Upper lobe of right lung (tissue), 1 donor: ENCODE measurements at regions not wholly inside any gene's neighbourhood (a gene's known extent, or its start where the extent isn't known, plus 50 kb on each side); places are given as distances from the start of the nearest gene placed in this dataset.
A peak's percentile ranks its signal among the peaks of the same experiment; 100 is the strongest.

Experiments
- ATAC-seq: fragments of 200-7000 bp; cut with Tn5 transposase; one replicate; pipeline ENCODE4 v1.9.1; 2020; ENCODE audit warnings: mild to moderate bottlenecking, moderate library complexity
- DNase-seq: peaks from one replicate; pipeline ENCODE4 v3.0.0-alpha.2; 2020
- H3K27ac ChIP-seq: fragments of 200-600 bp; one replicate; pipeline ENCODE4 v1.8.0; 2022
- H3K27me3 ChIP-seq: fragments of 200-600 bp; one replicate; pipeline ENCODE4 v1.8.0; 2022; ENCODE audit warnings: mild to moderate bottlenecking
- H3K36me3 ChIP-seq: fragments of 200-600 bp; one replicate; pipeline ENCODE4 v1.8.0; 2022
- H3K4me1 ChIP-seq: fragments of 200-600 bp; one replicate; pipeline ENCODE4 v1.8.0; 2022
- H3K4me3 ChIP-seq: fragments of 200-600 bp; one replicate; pipeline ENCODE4 v1.8.0; 2022; ENCODE audit warnings: mild to moderate bottlenecking
- H3K9me3 ChIP-seq: fragments of 200-600 bp; one replicate; pipeline ENCODE4 v1.8.0; 2022
- intact Hi-C: fragments of 100-400 bp; cut with DNase I; formaldehyde crosslinking; loops from one replicate; pipeline ENCODE4 v1.11.0; 2022
- TF ChIP-seq, protein P1 (sequence below): fragments of 200-600 bp; IDR thresholded peaks from one replicate; pipeline ENCODE4 v1.8.0; 2022; ENCODE audit warnings: antibody characterized with exemption
- donor health status: DM: no; HTN: yes; CAD: no; lungs with severe emphysema.

DNA sequence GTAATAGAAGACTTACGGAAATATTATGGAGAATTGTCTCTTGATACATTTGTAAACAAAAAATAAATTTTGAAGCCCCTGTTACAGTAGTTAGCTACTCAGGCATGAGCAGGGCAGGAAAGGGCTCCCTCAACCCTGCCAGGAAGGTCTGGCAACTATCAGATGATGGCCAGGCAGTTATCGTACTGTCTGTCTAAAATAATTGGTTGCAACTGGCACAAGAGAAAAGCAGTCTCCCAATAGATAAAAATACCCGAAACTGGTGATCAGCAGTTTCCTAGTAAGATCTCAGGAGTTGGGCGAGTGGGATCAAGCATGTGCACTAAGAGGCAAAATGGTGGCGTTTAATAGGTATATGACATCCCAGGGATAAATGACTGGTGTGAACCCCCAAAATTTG is 1336.3 kb downstream of the C4orf33 start:
- intact Hi-C loops: no loop called here
- Histone ChIP-seq H3K4me3 (no peak overlapping the region), H3K27ac (no peak overlapping the region), H3K27me3 (no peaks in the 10 kb centered on the region), H3K9me3 (no peaks in the 10 kb centered on the region), H3K4me1 (no peaks in the 10 kb centered on the region), H3K36me3 (no peaks in the 10 kb centered on the region)
- ATAC-seq: no peak
- no peak for DNase-seq
- TF ChIP-seq, protein P1, sequence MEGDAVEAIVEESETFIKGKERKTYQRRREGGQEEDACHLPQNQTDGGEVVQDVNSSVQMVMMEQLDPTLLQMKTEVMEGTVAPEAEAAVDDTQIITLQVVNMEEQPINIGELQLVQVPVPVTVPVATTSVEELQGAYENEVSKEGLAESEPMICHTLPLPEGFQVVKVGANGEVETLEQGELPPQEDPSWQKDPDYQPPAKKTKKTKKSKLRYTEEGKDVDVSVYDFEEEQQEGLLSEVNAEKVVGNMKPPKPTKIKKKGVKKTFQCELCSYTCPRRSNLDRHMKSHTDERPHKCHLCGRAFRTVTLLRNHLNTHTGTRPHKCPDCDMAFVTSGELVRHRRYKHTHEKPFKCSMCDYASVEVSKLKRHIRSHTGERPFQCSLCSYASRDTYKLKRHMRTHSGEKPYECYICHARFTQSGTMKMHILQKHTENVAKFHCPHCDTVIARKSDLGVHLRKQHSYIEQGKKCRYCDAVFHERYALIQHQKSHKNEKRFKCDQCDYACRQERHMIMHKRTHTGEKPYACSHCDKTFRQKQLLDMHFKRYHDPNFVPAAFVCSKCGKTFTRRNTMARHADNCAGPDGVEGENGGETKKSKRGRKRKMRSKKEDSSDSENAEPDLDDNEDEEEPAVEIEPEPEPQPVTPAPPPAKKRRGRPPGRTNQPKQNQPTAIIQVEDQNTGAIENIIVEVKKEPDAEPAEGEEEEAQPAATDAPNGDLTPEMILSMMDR: no peak

DNA sequence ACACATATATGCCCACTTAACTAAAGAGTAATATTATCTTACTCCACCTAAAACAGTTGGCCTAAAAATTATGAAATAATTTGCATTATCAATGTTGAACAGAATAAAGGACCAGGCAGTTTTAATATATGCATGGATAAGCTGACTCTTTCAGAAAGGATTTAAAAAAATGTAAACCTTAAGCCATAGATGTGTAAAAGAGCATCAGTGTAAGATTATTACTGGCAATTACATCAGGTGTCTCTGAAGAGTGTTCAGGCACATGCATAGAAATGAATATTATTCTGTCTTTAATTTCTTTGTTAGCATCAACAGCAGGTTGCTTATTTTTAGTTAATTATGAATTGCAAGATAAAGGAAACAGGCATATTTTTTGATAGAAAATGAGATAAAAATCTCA is 1353.8 kb downstream of the C4orf33 start:
- no peak for ATAC-seq
- Histone ChIP-seq H3K9me3 (no peaks in the 10 kb centered on the region), H3K4me1 (no peaks in the 10 kb centered on the region), H3K27ac (no peak overlapping the region), H3K27me3 (no peaks in the 10 kb centered on the region), H3K4me3 (no peak overlapping the region), H3K36me3 (no peaks in the 10 kb centered on the region)
- TF ChIP-seq, protein P1: no peak
- no peak for DNase-seq
- intact Hi-C loops: no loop called here

DNA sequence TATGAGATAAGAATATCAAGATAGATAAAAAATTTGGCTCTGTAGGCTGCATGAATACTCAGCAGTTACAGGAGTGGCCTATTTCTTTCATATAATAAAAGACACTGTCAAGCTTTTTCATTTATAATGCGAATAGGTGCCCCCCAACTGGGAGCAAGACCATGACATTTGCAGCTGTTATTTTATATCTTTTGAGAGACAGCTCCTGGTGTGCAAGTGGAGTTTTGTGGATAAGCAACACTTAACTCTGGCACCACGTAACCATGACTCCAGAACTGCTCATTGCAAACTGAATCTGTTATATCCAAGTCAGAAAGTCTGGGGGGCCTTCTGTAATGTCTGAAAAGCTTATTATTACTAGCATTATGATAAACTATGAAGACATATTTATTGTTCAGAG is 1372.4 kb downstream of the C4orf33 start:
- Histone ChIP-seq H3K4me1 (no peaks in the 10 kb centered on the region), H3K4me3 (no peak overlapping the region), H3K9me3 (no peaks in the 10 kb centered on the region), H3K27me3 (no peaks in the 10 kb centered on the region), H3K36me3 (no peaks in the 10 kb centered on the region), H3K27ac (no peak overlapping the region)
- no peak for ATAC-seq
- TF ChIP-seq, protein P1: no peak
- no peak for DNase-seq
- intact Hi-C loops: no loop called here

DNA sequence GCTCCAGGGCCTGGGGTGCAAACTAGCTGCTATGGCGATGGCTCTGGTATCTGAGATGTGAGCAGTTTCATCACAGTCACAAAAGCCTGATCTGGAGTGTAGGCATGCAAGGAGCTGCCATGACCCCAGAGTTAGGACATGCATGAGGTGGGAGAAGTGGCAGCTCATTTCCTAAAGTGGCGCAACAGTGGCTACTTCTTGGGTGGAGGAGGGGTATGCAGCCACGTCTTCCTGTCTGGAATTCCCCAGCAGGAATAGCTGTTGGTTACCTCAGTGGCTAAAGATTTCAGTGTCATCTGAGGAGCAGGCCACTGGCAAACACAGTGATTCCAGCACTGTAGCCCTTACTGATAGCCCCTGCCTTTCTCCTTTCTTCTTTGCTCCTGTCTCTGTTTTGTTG is 1382.5 kb downstream of the C4orf33 start:
- intact Hi-C loops: no loop called here
- TF ChIP-seq, protein P1: no peak
- H3K27ac ChIP-seq: no peak overlapping the region
- no peaks in the 10 kb centered on the region for H3K4me1 ChIP-seq
- H3K27me3 ChIP-seq: no peaks in the 10 kb centered on the region
- H3K36me3 ChIP-seq: no peaks in the 10 kb centered on the region
- peak; percentile 41 for ATAC-seq
- DNase-seq: no peak
- no peak overlapping the region for H3K4me3 ChIP-seq
- no peaks in the 10 kb centered on the region for H3K9me3 ChIP-seq

DNA sequence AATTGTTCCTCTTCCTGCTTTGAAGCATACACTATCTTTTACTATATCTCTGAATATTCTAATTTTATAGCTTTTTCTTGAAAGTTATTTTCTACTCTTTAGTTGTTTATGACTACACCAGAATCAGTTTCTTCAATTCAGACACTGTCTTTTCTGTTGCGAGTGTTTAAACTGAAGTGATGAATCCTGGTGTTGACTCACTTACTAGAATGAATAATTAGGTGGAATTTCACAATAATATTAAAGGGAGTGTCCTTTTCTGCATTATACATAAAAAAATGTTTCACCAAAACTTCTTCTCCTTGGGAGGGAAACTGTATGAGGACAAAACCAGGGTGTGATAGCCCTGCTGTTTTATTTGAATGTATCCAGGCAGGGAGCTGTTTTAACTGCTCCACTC is 1383.1 kb downstream of the C4orf33 start:
- intact Hi-C loops: no loop called here
- no peaks in the 10 kb centered on the region for H3K36me3 ChIP-seq
- ATAC-seq (no peak), DNase-seq (no peak)
- H3K27me3 ChIP-seq: no peaks in the 10 kb centered on the region
- H3K9me3 ChIP-seq: no peaks in the 10 kb centered on the region
- H3K4me1 ChIP-seq: no peaks in the 10 kb centered on the region
- TF ChIP-seq, protein P1: no peak
- H3K27ac ChIP-seq: no peak overlapping the region
- H3K4me3 ChIP-seq: no peak overlapping the region

DNA sequence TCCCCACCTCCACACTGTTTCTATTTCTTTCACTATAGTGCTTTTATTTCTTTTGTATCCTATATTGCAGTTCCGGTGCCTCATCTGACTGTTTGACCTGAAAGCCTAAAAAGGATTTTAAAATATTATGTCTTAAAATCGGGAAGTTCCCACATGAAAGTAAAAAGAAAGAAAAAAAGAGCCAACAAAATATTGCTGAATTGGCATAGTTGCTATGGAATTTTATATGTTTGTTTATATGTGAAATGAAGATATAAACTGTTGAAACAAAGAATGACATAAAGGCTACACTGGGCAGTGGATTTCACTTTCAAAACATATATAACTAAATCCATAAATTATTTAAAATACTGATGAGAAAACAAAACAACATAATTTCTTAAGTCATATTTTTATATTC is 1383.7 kb downstream of the C4orf33 start:
- TF ChIP-seq, protein P1: no peak

More for the DNA sequence above, 1383.7 kb downstream of the C4orf33 start:
- Histone ChIP-seq H3K9me3 (no peaks in the 10 kb centered on the region), H3K27ac (no peak overlapping the region), H3K4me1 (no peaks in the 10 kb centered on the region), H3K4me3 (no peak overlapping the region), H3K36me3 (no peaks in the 10 kb centered on the region), H3K27me3 (no peaks in the 10 kb centered on the region)
- ATAC-seq (no peak), DNase-seq (no peak)
- intact Hi-C loops: no loop called here
